ENCODE measurements at regions not wholly inside any gene's neighbourhood (a gene's known extent, or its start where the extent isn't known, plus 50 kb on each side); places are given as distances from the start of the nearest gene placed in this dataset.

DNA sequence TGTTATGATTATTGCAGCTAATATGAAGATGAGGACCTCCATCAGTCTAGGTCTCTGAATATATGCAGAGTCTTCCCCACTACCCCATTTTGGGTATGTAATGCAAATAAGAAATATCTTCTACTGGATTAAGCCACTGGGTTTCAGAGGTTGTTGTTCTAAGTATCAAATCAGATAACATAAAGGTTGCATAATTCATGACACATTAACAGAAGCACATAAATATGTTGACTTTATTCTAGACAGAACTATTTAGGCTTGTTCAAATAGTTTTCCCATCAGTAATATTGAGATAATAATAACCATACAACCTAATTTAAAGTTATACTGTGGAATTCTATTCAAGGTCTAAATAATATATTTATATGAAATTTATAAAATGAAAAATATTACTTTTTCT is 157.1 kb downstream of the ETV1 start:
- ATAC-seq: no peak
- TF ChIP-seq GLIS3 (CRISPR knock-in tag; IDR thresholded peaks at IDR 0.05): no peak
- TF ChIP-seq TSHZ2 (CRISPR knock-in tag; IDR thresholded peaks at IDR 0.05): no peak
- TF ChIP-seq ZNF565 (CRISPR knock-in tag; conservative IDR thresholded peaks at IDR 0.05; ENCODE audit: low read depth): no peak
- no peak for TF ChIP-seq ZNF70 (CRISPR knock-in tag; IDR thresholded peaks at IDR 0.05)
- TF ChIP-seq ZFP3 (CRISPR knock-in tag; IDR thresholded peaks at IDR 0.05): no peak
- TF ChIP-seq TOX (CRISPR knock-in tag; IDR thresholded peaks at IDR 0.05; ENCODE audit: borderline replicate concordance): no peak
- TF ChIP-seq, protein P1, sequence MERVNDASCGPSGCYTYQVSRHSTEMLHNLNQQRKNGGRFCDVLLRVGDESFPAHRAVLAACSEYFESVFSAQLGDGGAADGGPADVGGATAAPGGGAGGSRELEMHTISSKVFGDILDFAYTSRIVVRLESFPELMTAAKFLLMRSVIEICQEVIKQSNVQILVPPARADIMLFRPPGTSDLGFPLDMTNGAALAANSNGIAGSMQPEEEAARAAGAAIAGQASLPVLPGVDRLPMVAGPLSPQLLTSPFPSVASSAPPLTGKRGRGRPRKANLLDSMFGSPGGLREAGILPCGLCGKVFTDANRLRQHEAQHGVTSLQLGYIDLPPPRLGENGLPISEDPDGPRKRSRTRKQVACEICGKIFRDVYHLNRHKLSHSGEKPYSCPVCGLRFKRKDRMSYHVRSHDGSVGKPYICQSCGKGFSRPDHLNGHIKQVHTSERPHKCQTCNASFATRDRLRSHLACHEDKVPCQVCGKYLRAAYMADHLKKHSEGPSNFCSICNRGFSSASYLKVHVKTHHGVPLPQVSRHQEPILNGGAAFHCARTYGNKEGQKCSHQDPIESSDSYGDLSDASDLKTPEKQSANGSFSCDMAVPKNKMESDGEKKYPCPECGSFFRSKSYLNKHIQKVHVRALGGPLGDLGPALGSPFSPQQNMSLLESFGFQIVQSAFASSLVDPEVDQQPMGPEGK (CRISPR knock-in tag; IDR thresholded peaks at IDR 0.05; ENCODE audit: borderline replicate concordance): no peak
- no peak for TF ChIP-seq ESRRG (CRISPR knock-in tag; IDR thresholded peaks at IDR 0.05)
- no peak for TF ChIP-seq ZNF8 (CRISPR knock-in tag; IDR thresholded peaks at IDR 0.05)
- no peak for TF ChIP-seq RARB (CRISPR knock-in tag; IDR thresholded peaks at IDR 0.05)
- TF ChIP-seq POU6F1 (CRISPR knock-in tag; IDR thresholded peaks at IDR 0.05; ENCODE audit: borderline replicate concordance, low read depth): no peak
- TF ChIP-seq SNAI2 (CRISPR knock-in tag; IDR thresholded peaks at IDR 0.05): no peak
- no peak for TF ChIP-seq TCF4 (CRISPR knock-in tag; IDR thresholded peaks at IDR 0.05; ENCODE audit: borderline replicate concordance)

- TF ChIP-seq BACH2 (CRISPR knock-in tag; IDR thresholded peaks at IDR 0.05; ENCODE audit: borderline replicate concordance): no peak
- TF ChIP-seq ARNTL (CRISPR knock-in tag; IDR thresholded peaks at IDR 0.05; ENCODE audit: borderline replicate concordance, low read depth): no peak
- TF ChIP-seq TCF4 (CRISPR knock-in tag; IDR thresholded peaks at IDR 0.05; ENCODE audit: borderline replicate concordance): peak; percentile 49; the same call in 1 of the 2 replicates
- TF ChIP-seq POU6F1 (CRISPR knock-in tag; IDR thresholded peaks at IDR 0.05; ENCODE audit: borderline replicate concordance, low read depth): no peak
- TF ChIP-seq RARB (CRISPR knock-in tag; IDR thresholded peaks at IDR 0.05): no peak
- no peak for TF ChIP-seq OSR1 (CRISPR knock-in tag; IDR thresholded peaks at IDR 0.05)
- no peak for TF ChIP-seq TOX (CRISPR knock-in tag; IDR thresholded peaks at IDR 0.05; ENCODE audit: borderline replicate concordance)
- TF ChIP-seq ZFP3 (CRISPR knock-in tag; IDR thresholded peaks at IDR 0.05): no peak
- peak; percentile 38 for TF ChIP-seq ISL1 (CRISPR knock-in tag; IDR thresholded peaks at IDR 0.05)
- ATAC-seq: peak; percentile 53
Measured at GRCh38 chr7:13834328-13834761, 155.1 kb downstream of the ETV1 start.

DNA sequence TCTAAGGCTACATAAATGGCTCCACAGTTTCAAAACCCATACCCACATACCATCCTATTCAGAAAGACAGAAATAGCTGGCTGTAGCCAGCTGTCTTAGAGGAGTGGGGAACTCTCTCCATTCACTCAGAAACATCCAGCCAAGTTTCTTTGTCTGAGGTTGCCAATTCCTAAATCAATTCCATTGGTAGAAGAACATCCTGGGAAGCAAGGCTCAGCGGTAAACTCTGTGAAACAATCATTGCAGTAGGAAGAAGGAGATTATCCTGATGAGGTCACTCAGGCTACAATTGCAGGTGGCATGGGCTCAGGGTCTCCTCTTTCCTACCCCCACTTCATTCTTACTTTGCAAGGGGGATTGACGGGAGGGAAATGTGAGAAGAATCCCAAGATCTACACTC is 154.0 kb downstream of the ETV1 start:
- TF ChIP-seq ZFP30 (CRISPR knock-in tag; IDR thresholded peaks at IDR 0.05): no peak
- no peak for TF ChIP-seq POU6F1 (CRISPR knock-in tag; IDR thresholded peaks at IDR 0.05; ENCODE audit: borderline replicate concordance, low read depth)
- TF ChIP-seq SNAI2 (CRISPR knock-in tag; IDR thresholded peaks at IDR 0.05): no peak
- no peak for TF ChIP-seq ESRRG (CRISPR knock-in tag; IDR thresholded peaks at IDR 0.05)
- TF ChIP-seq GLIS3 (CRISPR knock-in tag; IDR thresholded peaks at IDR 0.05): no peak
- ATAC-seq: no peak

DNA sequence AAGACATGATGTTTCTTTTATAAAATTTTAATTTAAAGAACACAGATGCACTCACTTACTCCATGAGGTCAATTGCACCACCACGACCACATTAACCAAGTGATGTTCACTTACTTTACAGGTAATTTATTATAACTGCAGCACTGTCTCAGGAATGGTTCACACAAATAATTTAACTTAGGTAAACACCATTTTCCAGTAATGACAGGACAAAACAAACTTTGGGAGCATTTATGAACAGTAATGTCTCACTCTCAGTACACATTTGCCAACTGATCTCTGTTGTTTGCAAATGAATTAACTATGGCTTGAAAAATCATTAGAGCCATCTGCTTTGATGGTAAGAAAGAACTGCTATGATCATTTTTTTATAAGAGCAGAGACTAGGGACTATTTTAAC is 150.4 kb downstream of the ETV1 start:
- no peak for ATAC-seq
- TF ChIP-seq PPARA (CRISPR knock-in tag; IDR thresholded peaks at IDR 0.05; ENCODE audit: borderline replicate concordance) (no peak), CSRNP3 (CRISPR knock-in tag; IDR thresholded peaks at IDR 0.05) (no peak), SNAI2 (CRISPR knock-in tag; IDR thresholded peaks at IDR 0.05) (no peak)

Measured in SK-N-SH treated with all-trans-retinoic acid at 6 μM for 48 hours (cell line).